Upper lobe of left lung (tissue), 6 donors: ENCODE measurements at regions not wholly inside any gene's neighbourhood (a gene's known extent, or its start where the extent isn't known, plus 50 kb on each side); places are given as distances from the start of the nearest gene placed in this dataset.

Experiments
- ATAC-seq, 2 donors: fragments of 200-7000 bp; cut with Tn5 transposase; one replicate each; pipeline ENCODE4 v1.9.1; 2022; ENCODE audit warnings: mild to moderate bottlenecking in 2 of 2, moderate library complexity in 2 of 2; ENCODE audit not compliant: low FRiP score in 2 of 2
- DNase-seq, 2 donors: peaks; one replicate each; pipeline ENCODE4 v3.0.0-alpha.2; 2019 to 2020
- H3K27ac ChIP-seq, 4 donors: fragments of 200-600 bp; sonication (generic); one replicate each; pipeline ENCODE4 v1.5.1; 2016 to 2019
- H3K27me3 ChIP-seq, 4 donors: fragments of 200-600 bp; sonication (generic); one replicate each; pipeline ENCODE4 v1.5.1; 2017 to 2019
- H3K36me3 ChIP-seq, 4 donors: fragments of 200-600 bp; sonication (generic); one replicate each; pipeline ENCODE4 v1.5.1; 2016 to 2019
- H3K4me1 ChIP-seq, 4 donors: fragments of 200-600 bp; sonication (generic); one replicate each; pipeline ENCODE4 v1.5.1; 2018 to 2019
- H3K4me3 ChIP-seq, 4 donors: fragments of 200-600 bp; sonication (generic); one replicate each; pipeline ENCODE4 v1.5.1; 2017 to 2019; ENCODE audit warnings: mild to moderate bottlenecking in 2 of 4, moderate library complexity in 1 of 4
- H3K9me3 ChIP-seq, 4 donors: fragments of 200-600 bp; sonication (generic); one replicate each; pipeline ENCODE4 v1.5.1; 2018 to 2019
- CTCF ChIP-seq, 6 experiments: fragments of 450-650 bp in 4 of 6; fragments of 200-600 bp in 2 of 6; sonication (generic) in 2 of 6; IDR thresholded peaks; one replicate each; pipeline ENCODE4 v1.5.1; 2016 to 2019; ENCODE audit warnings: antibody characterized with exemption in 6 of 6
- EP300 ChIP-seq, 4 donors: sonication (generic); formaldehyde crosslinking; IDR thresholded peaks; one replicate each; pipeline ENCODE4 v1.5.1; 2017; ENCODE audit warnings: antibody characterized with exemption in 4 of 4, control low read depth in 2 of 4
- POLR2A ChIP-seq, 4 donors: fragments of 450-650 bp; IDR thresholded peaks; one replicate each; pipeline ENCODE4 v1.5.1; 2016 to 2017; ENCODE audit warnings: antibody characterized with exemption in 4 of 4, mild to moderate bottlenecking in 2 of 4
- POLR2AphosphoS5 ChIP-seq, 2 donors: sonication (generic); formaldehyde crosslinking; IDR thresholded peaks; one replicate each; pipeline ENCODE4 v1.5.1; 2017; ENCODE audit warnings: antibody characterized with exemption in 2 of 2
- WGBS, 2 donors: methylation state at CpG; one replicate each; pipeline ENCODE4 v1.1.5; 2017 to 2018; 5-methylcytosine and 5-hydroxymethylcytosine counted together
- donor health status: DM: no; HTN: no; CAD: no; lungs with moderate emphysema.
- donor health status: DM: no; HTN: yes; CAD: no; lungs with severe emphysema.

GRCh38 chr1:73953586-73953985 lies 244.4 kb downstream of the LRRIQ3 start:
- ATAC-seq = no peak
- no peaks in the 10 kb centered on the region for H3K36me3 ChIP-seq
- TF ChIP-seq POLR2AphosphoS5 (IDR thresholded peaks at IDR 0.05) = no peak
- no peak for TF ChIP-seq EP300 (IDR thresholded peaks at IDR 0.05)
- TF ChIP-seq CTCF (IDR thresholded peaks at IDR 0.05) = no peak
- no peak for TF ChIP-seq POLR2A (IDR thresholded peaks at IDR 0.05)
- H3K4me1 ChIP-seq = no peaks in the 10 kb centered on the region
- H3K9me3 ChIP-seq = no peaks in the 10 kb centered on the region
- WGBS, 2 donors = 82 to 86% methylated on average over 4 of the region's 4 CpGs
- no peak overlapping the region for H3K27ac ChIP-seq
- no peak for DNase-seq
- no peak overlapping the region for H3K4me3 ChIP-seq
- H3K27me3 ChIP-seq = no peaks in the 10 kb centered on the region

GRCh38 chr1:73953186-73953585 lies 244.8 kb downstream of the LRRIQ3 start:
- H3K27ac ChIP-seq = no peak overlapping the region
- no peak for TF ChIP-seq CTCF (IDR thresholded peaks at IDR 0.05)
- TF ChIP-seq EP300 (IDR thresholded peaks at IDR 0.05) = no peak
- TF ChIP-seq POLR2AphosphoS5 (IDR thresholded peaks at IDR 0.05) = no peak
- no peak for TF ChIP-seq POLR2A (IDR thresholded peaks at IDR 0.05)
- no peaks in the 10 kb centered on the region for H3K9me3 ChIP-seq
- no peaks in the 10 kb centered on the region for H3K27me3 ChIP-seq
- H3K4me3 ChIP-seq = no peak overlapping the region
- WGBS, 2 donors = 89 to 91% methylated on average over 5 of the region's 5 CpGs
- H3K36me3 ChIP-seq = no peaks in the 10 kb centered on the region
- ATAC-seq (no peak), DNase-seq (no peak)
- H3K4me1 ChIP-seq = no peaks in the 10 kb centered on the region

GRCh38 chr1:73948055-73948454 lies 249.9 kb downstream of the LRRIQ3 start:
- Histone ChIP-seq H3K9me3 (no peaks in the 10 kb centered on the region), H3K4me1 (no peaks in the 10 kb centered on the region), H3K4me3 (no peak overlapping the region), H3K27ac (no peak overlapping the region), H3K36me3 (no peaks in the 10 kb centered on the region), H3K27me3 (no peaks in the 10 kb centered on the region)
- no peak for TF ChIP-seq POLR2A (IDR thresholded peaks at IDR 0.05)
- TF ChIP-seq EP300 (IDR thresholded peaks at IDR 0.05) = no peak
- no peak for TF ChIP-seq POLR2AphosphoS5 (IDR thresholded peaks at IDR 0.05)
- no peak for TF ChIP-seq CTCF (IDR thresholded peaks at IDR 0.05)
- ATAC-seq (no peak), DNase-seq (no peak)

GRCh38 chr1:73947009-73947408 lies 251.0 kb downstream of the LRRIQ3 start:
- no peak for ATAC-seq
- 76 to 85% methylated on average over 3 of the region's 3 CpGs for WGBS, 2 donors
- no peaks in the 10 kb centered on the region for H3K9me3 ChIP-seq
- TF ChIP-seq CTCF (IDR thresholded peaks at IDR 0.05) (no peak), EP300 (IDR thresholded peaks at IDR 0.05) (no peak), POLR2AphosphoS5 (IDR thresholded peaks at IDR 0.05) (no peak), POLR2A (IDR thresholded peaks at IDR 0.05) (no peak)
- H3K4me3 ChIP-seq = no peak overlapping the region
- no peaks in the 10 kb centered on the region for H3K27me3 ChIP-seq
- no peak overlapping the region for H3K27ac ChIP-seq
- DNase-seq = no peak
- H3K36me3 ChIP-seq = no peaks in the 10 kb centered on the region
- no peaks in the 10 kb centered on the region for H3K4me1 ChIP-seq

- H3K36me3 ChIP-seq = no peaks in the 10 kb centered on the region
- H3K9me3 ChIP-seq = no peaks in the 10 kb centered on the region
- H3K4me3 ChIP-seq = no peak overlapping the region
- no peak for TF ChIP-seq CTCF (IDR thresholded peaks at IDR 0.05)
- TF ChIP-seq POLR2AphosphoS5 (IDR thresholded peaks at IDR 0.05) = no peak
- no peak for TF ChIP-seq POLR2A (IDR thresholded peaks at IDR 0.05)
- TF ChIP-seq EP300 (IDR thresholded peaks at IDR 0.05) = no peak
- WGBS, 2 donors = 13 to 23% methylated on average over 1 of the region's 1 CpG
- DNase-seq = no peak
- H3K27me3 ChIP-seq = no peaks in the 10 kb centered on the region
- ATAC-seq = no peak
- H3K27ac ChIP-seq = no peak overlapping the region
- no peaks in the 10 kb centered on the region for H3K4me1 ChIP-seq
These were observed 254.7 kb downstream of the LRRIQ3 start for GRCh38 chr1:73943270-73943669.
